Stomach (tissue), 8 donors: ENCODE measurements at regions not wholly inside any gene's neighbourhood (a gene's known extent, or its start where the extent isn't known, plus 50 kb on each side); places are given as distances from the start of the nearest gene placed in this dataset.
"Not testable (repeated sequence)": the region's sequence is repeated elsewhere in the genome, so short reads cannot be mapped to it uniquely, and the experiment has no call there.

ENCODE experiments used
- DNase-seq, 2 donors: peaks; one replicate each; pipeline versions ENCODE4 v3.0.0 to v3.0.0-alpha.2; 2013 to 2019
- H3K27ac ChIP-seq, 5 donors: fragments of 200-600 bp in 4 of 5; sonication (generic) in 4 of 5; one replicate each; pipeline ENCODE4 v1.5.1; 2013 to 2019; ENCODE audit warnings: mild to moderate bottlenecking in 1 of 5, moderate library complexity in 1 of 5
- H3K27me3 ChIP-seq, 3 donors: fragments of 200-600 bp; sonication (generic); one replicate each; pipeline ENCODE4 v1.5.1; 2017 to 2019; ENCODE audit warnings: mixed run types in 1 of 3
- H3K36me3 ChIP-seq, 4 donors: fragments of 200-600 bp; sonication (generic); 1 replicate in 3 of 4; 2 replicates in 1 of 4; pipeline ENCODE4 v1.5.1; 2016 to 2019
- H3K4me1 ChIP-seq, 4 donors: fragments of 200-600 bp; sonication (generic); one replicate each; pipeline ENCODE4 v1.5.1; 2016 to 2019
- H3K4me3 ChIP-seq, 4 donors: fragments of 200-600 bp; sonication (generic) in 3 of 4; one replicate each; pipeline ENCODE4 v1.5.1; 2016 to 2019; ENCODE audit warnings: mild to moderate bottlenecking in 1 of 4
- H3K9me3 ChIP-seq, 4 donors: fragments of 200-600 bp; sonication (generic); one replicate each; pipeline ENCODE4 v1.5.1; 2016 to 2019
- WGBS, 5 donors: extraction: QIAGEN DNeasy Blood & Tissue Kit in 3 of 5; methylation state at CpG; one replicate each; pipeline versions ENCODE4 v1.1.5 to v1.1.7; 2013 to 2018; 5-methylcytosine and 5-hydroxymethylcytosine counted together
- intact Hi-C: fragments of 100-400 bp; cut with DNase I; formaldehyde crosslinking; loops from one replicate; pipeline ENCODE4 v1.15.1; 2023; ENCODE audit warnings: low total_unique reads
- donor health status: healthy with polysubstance abuse.
- donor health status: Bipolar disorder and iron deficiency.
- donor health status: healthy.

DNA sequence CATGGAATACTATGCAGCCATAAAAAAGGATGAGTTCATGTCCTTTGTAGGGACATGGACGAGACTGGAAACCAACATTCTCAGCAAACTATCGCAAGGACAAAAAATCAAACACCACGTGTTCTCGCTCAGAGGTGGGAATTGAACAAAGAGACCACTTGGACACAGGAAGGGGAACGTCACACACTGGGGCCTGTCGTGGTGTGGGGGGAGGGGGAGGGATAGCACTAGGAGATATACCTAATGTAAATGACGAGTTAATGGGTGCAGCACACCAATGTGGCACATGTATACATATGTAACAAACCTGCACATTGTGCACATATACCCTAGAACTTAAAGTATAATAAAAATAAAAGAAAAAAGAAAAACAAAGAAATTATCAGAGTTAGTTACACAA lies 478.4 kb downstream of the GOLGA6L6 start:
- H3K9me3 ChIP-seq, intact Hi-C loops, H3K36me3 ChIP-seq, DNase-seq, H3K4me1 ChIP-seq, H3K27me3 ChIP-seq, H3K27ac ChIP-seq, H3K4me3 ChIP-seq: not testable (repeated sequence)
- 64 to 75% (median 70%) methylated on average over 7 of the region's 7 CpGs for WGBS, 5 donors

DNA sequence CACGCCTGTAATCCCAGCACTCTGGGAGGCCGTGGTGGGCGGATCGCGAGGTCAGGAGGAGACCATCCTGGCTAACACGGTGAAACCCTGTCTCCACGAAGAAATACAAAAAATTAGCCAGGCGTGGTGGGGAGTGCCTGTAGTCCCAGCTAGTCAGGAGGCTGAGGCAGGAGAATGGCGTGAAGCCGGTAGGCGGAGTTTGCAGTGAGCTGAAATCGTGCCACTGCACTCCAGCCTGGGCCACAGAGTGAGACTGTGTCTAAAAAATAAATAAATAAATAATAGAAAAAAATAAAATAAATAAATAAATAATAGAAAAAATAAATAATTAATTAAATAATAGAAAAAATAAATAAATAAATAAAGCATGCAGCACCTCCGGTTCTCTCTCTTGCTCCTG lies 480.8 kb downstream of the GOLGA6L6 start:
- DNase-seq, H3K4me1 ChIP-seq, H3K27me3 ChIP-seq, H3K9me3 ChIP-seq, H3K27ac ChIP-seq, H3K36me3 ChIP-seq, H3K4me3 ChIP-seq, intact Hi-C loops: not testable (repeated sequence)
- 76 to 91% (median 85%) methylated on average over 6 to 7 of the region's 13 CpGs for WGBS, 5 donors

DNA sequence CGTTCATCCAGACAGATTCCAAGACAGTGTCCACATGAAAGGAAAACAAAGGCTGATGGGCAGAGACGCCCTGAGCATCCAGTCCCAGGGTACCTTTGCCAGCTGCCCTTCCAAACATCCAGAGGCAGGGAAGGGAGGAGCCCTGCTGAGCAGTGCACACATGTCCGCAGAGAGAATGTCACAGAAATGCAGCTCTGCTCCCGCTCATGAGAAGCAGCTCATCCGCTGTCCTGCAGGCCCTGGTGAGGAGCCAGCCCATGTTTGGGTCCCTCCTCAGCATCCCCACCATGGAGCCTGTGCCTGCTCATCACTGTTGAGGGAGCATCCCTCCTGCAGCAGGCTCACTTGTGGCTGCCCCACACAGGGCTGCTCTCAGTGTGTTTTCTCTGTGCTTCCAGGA lies 484.7 kb downstream of the GOLGA6L6 start:
- H3K9me3 ChIP-seq, H3K4me3 ChIP-seq, H3K4me1 ChIP-seq, H3K27me3 ChIP-seq, H3K27ac ChIP-seq, H3K36me3 ChIP-seq, DNase-seq, intact Hi-C loops: not testable (repeated sequence)
- whole genome bisulfite sequencing, 5 donors: 66 to 74% (median 68%) methylated on average over 5 of the region's 5 CpGs

DNA sequence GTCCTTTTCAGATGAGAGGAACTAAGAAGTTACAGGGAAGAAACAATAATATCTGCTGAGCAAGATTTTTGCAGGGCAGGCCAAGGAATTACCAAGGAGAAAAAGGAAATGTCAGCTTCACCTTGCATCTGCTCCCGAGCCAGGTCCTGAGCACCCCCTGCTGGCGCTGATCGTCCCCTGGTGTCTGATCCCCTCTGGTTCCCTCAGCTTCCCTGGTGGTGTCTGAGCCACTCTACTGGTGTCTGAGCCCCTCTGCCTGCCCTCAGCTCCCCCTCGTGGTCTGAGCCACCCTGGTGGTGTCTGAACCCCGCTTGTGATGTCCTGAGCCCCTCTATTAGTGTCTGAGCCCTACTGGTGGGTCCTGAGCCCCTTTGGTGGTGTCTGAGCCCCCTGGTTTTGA lies 485.7 kb downstream of the GOLGA6L6 start:
- H3K9me3 ChIP-seq, DNase-seq, H3K36me3 ChIP-seq, H3K27ac ChIP-seq, H3K27me3 ChIP-seq, intact Hi-C loops, H3K4me1 ChIP-seq, H3K4me3 ChIP-seq: not testable (repeated sequence)
- 52 to 59% (median 56%) methylated on average over 4 to 5 of the region's 5 CpGs; no CpG with 5 or more reads in 1 of the 5 donors for WGBS, 5 donors

DNA sequence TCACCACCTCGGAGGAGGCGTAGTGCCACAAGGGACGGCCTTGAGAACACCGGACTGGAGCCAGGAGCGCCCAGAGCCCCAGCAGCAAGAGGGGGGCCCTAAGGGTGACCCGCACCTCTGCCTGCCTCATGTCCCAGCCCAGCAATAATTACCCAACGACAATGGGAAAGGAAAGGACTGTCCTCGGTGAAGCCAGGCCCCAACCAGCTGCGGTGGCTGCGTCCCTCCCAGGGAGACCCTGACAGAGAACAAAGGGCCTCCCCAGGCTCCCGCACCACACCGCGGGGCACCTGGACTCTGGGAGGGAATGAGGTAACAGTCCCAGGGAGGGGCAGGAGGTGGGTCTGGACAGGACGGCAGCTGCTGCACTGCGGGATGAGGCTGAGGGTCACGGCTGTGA lies 493.4 kb downstream of the GOLGA6L6 start:
- H3K9me3 ChIP-seq, H3K4me3 ChIP-seq, H3K27ac ChIP-seq, H3K4me1 ChIP-seq, H3K27me3 ChIP-seq, intact Hi-C loops, H3K36me3 ChIP-seq, DNase-seq: not testable (repeated sequence)
- 65 to 87% (median 83%) methylated on average over 8 to 12 of the region's 16 CpGs for WGBS, 5 donors

DNA sequence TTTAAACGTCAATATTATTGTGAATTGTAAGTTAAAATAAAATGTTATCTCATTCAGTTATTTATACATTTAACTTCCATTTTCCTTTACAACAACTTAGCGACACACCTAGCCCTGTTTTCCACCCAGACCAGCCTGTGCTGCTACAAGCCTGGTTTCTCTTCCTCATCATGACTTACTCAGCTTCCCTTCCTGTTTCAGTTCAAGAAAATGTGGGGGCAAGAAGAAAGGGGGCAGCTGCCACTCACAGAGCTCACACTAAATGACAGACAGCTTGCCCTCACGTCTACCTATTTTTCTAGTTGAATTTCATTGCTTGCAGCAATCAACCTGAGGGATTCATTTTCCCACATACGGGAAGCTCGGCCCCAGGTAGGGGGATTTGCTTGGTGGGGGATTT lies 496.4 kb downstream of the GOLGA6L6 start:
- H3K27me3 ChIP-seq, H3K4me3 ChIP-seq, intact Hi-C loops, H3K36me3 ChIP-seq, H3K4me1 ChIP-seq, H3K27ac ChIP-seq, DNase-seq, H3K9me3 ChIP-seq: not testable (repeated sequence)
- WGBS, 5 donors: no CpG with 5 or more reads among the region's 5 CpGs

DNA sequence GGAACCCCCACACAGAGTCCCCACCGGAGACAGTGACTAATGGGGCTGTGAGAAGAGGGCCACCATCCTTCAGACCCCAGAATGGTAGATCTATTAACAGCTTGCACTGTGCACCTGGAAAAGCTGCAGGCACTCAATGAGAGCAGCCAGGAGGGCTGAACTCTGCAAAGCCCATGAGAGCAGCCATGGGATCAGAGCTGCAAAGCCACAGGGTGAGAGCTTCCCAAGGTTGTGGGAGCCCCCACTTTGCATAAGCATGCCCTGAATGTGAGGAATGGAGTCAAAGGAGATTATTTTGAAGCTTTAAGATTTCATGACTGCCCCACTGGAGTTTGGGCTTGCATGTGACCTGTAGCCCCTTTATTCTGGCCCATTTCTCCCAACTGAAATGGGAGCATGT lies 500.9 kb downstream of the GOLGA6L6 start:
- intact Hi-C loops, H3K36me3 ChIP-seq, H3K4me1 ChIP-seq, H3K4me3 ChIP-seq, H3K27ac ChIP-seq, H3K9me3 ChIP-seq, DNase-seq, H3K27me3 ChIP-seq: not testable (repeated sequence)
- WGBS, 5 donors: 30 to 60% (median 47%) methylated on average over 1 of the region's 1 CpG; no CpG with 5 or more reads in 2 of the 5 donors

DNA sequence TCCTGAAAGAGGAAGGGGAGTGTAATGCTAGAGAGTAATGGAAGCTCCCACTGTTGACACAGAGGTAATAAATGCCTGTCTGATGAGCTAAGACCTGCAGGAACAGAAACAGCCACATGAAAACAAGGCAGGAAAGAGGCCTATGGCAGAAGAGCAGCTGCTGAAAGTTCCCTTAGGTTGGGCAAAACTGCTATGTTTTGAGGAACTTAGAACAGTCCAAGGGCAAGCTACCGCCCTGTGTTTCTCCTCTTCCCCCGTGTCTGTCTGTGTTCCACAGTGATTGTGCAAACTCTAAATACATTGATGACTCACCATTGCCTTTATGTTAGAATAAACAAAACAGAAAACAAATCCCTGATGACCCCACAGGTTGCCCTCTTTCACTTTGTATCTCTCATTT lies 516.6 kb downstream of the GOLGA6L6 start:
- H3K4me1 ChIP-seq, H3K27me3 ChIP-seq, H3K4me3 ChIP-seq, H3K36me3 ChIP-seq, H3K9me3 ChIP-seq, H3K27ac ChIP-seq, intact Hi-C loops, DNase-seq: not testable (repeated sequence)
- WGBS, 5 donors: no CpG with 5 or more reads among the region's 2 CpGs

DNA sequence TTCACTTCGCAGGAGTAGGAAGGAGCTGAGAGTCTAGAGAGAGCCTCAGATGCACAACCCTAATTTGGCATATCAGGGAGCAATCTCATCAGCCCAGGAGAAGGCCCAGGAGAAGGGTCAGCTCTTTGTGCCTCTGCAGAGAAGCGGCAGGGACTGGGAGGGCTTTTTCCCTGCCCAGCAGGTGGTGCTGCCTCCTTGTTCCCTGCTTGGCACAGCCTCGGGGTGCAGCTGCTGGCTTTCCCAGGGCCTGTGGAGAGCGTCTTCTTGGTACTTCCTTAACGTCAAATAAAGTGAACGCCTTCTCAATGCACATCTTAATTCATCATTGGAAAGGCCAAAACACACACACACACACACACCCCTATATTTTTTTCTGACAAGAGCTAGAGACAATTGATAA lies 519.3 kb downstream of the GOLGA6L6 start:
- H3K4me3 ChIP-seq, H3K27me3 ChIP-seq, DNase-seq, H3K36me3 ChIP-seq, H3K9me3 ChIP-seq, intact Hi-C loops, H3K4me1 ChIP-seq, H3K27ac ChIP-seq: not testable (repeated sequence)
- 63 to 83% (median 67%) methylated on average over 1 of the region's 6 CpGs; no CpG with 5 or more reads in 2 of the 5 donors for WGBS, 5 donors

DNA sequence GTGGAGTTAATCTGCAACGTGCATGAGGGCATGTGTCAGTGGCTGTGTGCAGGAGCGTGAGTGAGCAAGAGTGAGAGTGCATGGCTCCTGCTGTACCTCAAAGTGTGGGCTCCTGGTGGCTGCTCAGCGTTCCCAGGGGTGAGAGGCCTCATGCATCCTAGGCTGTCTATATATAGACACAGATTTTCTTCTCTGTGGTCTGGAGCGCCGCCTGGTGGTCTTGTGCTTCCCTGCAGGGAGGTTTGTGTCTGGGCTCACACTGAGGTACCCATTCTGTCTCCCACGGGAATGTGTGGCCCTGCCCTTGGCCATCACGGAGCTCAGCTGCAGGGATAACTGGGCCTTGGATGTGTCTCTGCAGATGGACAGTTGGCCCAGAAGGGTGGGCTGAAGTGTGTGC lies 520.2 kb downstream of the GOLGA6L6 start:
- H3K9me3 ChIP-seq, H3K4me3 ChIP-seq, intact Hi-C loops, H3K36me3 ChIP-seq, DNase-seq, H3K4me1 ChIP-seq, H3K27me3 ChIP-seq, H3K27ac ChIP-seq: not testable (repeated sequence)
- WGBS, 5 donors: 71 to 83% (median 73%) methylated on average over 1 to 3 of the region's 7 CpGs; no CpG with 5 or more reads in 1 of the 5 donors

DNA sequence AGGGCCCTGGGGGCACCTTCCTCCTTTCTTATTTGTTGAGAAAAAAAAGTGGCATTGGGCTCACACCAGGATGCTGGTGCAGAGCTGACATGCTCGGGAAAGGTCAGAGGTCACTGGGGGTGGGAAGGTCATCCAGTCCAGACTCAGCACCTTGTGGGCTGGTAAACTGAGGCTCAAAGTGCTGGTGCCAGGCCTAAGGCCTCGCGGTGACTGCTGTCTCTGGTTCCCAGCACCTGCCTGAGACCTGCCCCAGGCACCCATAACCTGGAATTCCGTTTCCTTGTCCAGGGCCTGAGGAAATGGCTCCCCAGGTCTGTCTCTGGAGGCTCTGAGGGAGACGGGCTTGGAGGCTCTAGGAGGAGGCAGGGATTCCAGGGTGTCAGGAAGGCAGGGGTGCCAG lies 521.0 kb downstream of the GOLGA6L6 start:
- not testable (repeated sequence) for H3K36me3 ChIP-seq

DNA sequence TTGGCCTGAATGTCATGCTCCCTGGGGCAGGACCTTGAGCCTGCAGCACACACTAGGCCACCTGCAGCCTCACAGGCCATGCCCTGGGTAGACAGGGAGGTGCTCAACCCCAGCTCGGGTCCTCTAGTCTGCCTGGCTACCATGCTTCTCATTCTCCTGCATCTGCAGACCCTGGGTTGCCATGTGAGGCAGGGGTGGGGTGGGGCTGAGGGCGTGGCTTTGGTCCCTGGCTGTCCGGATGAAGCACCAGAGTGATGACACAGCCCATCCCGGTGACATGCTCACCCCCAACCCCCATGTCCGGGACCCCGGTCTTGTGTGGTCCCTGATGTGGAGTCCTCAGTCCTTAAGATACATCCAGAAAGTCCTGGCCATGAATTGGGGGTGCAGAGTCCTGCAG lies 521.8 kb downstream of the GOLGA6L6 start:
- H3K27ac ChIP-seq, H3K9me3 ChIP-seq, H3K36me3 ChIP-seq, DNase-seq, H3K27me3 ChIP-seq, H3K4me1 ChIP-seq, H3K4me3 ChIP-seq, intact Hi-C loops: not testable (repeated sequence)
- 49 to 69% (median 59%) methylated on average over 3 to 6 of the region's 6 CpGs; no CpG with 5 or more reads in 2 of the 5 donors for WGBS, 5 donors

More for the DNA sequence above, 521.0 kb downstream of the GOLGA6L6 start:
- H3K4me1 ChIP-seq, H3K27me3 ChIP-seq, H3K9me3 ChIP-seq, H3K4me3 ChIP-seq, DNase-seq, H3K27ac ChIP-seq, intact Hi-C loops: not testable (repeated sequence)
- 75 to 88% (median 79%) methylated on average over 2 to 4 of the region's 5 CpGs; no CpG with 5 or more reads in 2 of the 5 donors for WGBS, 5 donors

DNA sequence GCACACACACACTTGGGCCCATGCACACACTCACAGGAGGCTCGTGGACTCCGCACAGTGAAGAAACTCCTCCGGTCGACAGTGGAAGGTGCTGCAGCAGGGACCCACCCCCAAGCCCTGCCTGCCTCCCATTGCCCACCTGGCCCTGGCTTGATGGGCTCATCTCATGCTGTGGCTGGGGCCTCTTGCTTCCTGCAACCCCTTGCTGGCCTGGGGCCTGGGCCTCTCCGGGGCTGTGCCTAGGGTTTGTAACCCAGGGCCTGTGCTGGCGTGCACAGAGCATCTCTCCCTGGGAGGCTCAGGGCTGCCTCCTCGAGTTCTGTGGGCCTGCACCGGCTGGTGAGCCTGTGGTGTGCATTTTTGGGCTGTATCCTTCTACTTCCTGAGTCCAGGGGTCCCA lies 524.0 kb downstream of the GOLGA6L6 start:
- DNase-seq, intact Hi-C loops, H3K4me3 ChIP-seq, H3K36me3 ChIP-seq, H3K27me3 ChIP-seq, H3K4me1 ChIP-seq, H3K9me3 ChIP-seq, H3K27ac ChIP-seq: not testable (repeated sequence)
- WGBS, 5 donors: 79 to 94% (median 82%) methylated on average over 2 to 8 of the region's 8 CpGs; no CpG with 5 or more reads in 2 of the 5 donors
